ENCODE measurements at regions not wholly inside any gene's neighbourhood (a gene's known extent, or its start where the extent isn't known, plus 50 kb on each side); places are given as distances from the start of the nearest gene placed in this dataset.

- DNase-seq (ENCODE audit: low spot score), result peak; percentile 22
Observed at GRCh38 chr11:11789735-11790369, 51.9 kb upstream of the USP47 start.

- DNase-seq (ENCODE audit: low spot score), result no peak
Observed at GRCh38 chr11:11788063-11788710, 53.6 kb upstream of the USP47 start.

DNA sequence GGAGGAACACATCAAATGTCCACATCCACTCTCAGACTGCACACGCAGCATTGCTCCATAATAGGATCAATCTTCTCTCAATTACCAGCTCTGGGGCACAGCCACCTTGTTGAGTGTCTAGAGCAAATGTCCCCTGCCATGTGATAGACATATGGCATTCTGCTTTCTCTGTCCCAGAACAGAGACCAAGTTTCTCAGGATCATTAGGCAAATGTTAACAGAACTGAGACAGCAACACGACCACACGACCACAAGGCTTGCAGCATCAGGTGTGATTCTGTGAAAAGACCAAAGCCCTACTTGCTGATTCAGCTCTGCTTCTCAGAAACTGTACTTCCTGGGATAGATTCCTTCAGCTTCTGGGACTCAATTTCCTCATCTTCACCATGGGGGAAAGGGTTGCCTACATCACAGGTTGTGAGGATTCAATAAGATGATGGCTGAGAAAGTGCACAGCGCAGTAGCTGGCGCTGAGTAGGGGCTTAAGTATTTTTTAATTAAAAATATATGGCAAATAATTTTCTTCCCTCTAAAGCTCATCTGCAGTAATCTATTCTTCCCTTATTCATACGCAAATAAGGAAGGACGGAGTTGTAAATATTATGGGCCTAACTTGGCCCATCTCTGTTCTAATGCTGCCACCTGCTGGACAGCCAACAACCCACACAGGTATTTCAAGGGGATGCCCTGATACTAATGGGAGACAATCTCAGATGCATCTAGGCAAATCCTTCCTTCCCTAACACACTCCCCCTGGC lies 54.3 kb upstream of the USP47 start:
- DNase-seq (ENCODE audit: low spot score), result peak; percentile 69

- peak; percentile 50 for DNase-seq (ENCODE audit: low spot score)
Observed at GRCh38 chr11:11786771-11787170, 55.0 kb upstream of the USP47 start.

DNA sequence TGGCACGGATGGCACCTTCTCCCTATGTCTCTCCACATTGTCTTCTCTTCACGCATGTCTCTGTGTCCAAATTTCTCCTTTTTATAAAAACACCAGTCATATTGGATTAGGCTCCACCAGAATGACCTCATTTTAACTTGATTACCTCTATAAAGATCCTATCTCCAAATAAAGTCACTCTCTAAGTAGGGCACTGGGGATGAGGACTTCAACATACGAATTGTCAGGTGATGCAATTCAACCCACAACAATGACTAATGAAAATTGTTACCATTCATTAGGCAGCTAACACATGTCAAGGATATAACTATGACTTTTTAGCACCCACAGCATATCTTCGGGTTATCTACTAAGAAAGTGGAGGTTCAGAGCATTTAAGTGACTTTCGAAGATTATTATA lies 55.5 kb upstream of the USP47 start:
- DNase-seq (ENCODE audit: low spot score), result peak; percentile 20

- no peak for DNase-seq (ENCODE audit: low spot score)
Observed at GRCh38 chr11:11782532-11783110, 59.2 kb upstream of the USP47 start.

DNA sequence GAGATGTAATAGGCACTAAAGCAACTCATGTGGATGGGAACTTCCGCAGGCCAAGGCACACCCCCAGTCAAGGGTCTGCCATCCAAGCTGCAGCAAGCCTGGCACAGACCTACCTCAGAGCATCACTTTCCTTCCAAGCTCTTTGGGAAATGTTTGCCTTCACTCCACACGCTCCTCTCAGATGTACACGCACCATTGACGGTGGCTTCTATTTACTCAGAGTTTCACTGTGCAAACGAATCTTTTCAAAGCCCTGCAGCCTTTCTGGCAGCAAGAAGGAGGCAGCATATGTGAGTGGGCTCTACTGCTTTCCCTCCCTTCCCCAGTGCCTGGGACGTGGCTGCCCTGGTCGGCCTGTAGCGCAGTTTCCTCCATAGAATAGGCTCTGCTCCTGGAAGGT lies 60.9 kb upstream of the USP47 start:
- DNase-seq (ENCODE audit: low spot score), result no peak

GRCh38 chr11:11779975-11780374 lies 61.8 kb upstream of the USP47 start:
- DNase-seq (ENCODE audit: low spot score), result no peak

GRCh38 chr11:11777897-11778296 lies 63.9 kb upstream of the USP47 start:
- peak; percentile 64 for DNase-seq (ENCODE audit: low spot score)

DNA sequence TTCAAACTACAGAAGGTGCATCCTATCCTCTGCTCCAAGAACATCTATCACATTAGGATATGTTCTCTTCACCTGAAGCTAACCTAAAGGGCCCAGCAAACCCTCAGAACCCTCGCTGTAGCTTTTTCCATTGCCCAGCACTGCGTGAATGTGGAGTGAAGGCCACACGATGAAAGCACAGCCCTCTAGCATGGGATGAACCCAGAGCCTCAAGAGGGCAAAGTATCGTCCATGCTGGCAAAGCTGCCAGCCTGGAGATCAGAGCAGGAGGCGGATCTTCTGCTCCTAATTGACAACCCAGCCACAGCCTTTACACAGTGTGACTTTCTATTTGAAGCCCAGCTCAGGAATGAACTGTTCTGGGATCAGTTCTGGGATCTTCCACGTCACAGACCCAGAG lies 65.1 kb upstream of the USP47 start:
- no peak for DNase-seq (ENCODE audit: low spot score)

DNA sequence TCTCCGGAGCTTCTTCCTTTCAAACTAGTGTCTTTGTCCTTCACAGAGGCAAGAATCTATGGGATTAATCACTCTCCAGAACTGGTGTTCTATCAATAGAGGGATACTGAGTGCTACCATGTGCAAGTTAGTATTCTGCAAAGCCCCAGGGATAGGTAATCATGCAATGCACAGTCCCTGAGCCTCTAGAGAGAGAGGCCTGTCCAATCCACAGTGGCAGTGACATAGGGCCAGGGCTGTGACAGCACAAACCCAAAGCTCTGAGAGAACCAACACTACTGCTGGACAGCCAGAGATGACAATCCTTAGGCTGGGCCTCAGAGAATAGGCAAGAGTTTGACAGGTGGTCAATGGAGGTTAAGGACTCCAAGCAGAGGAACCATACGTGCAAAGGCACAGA lies 66.8 kb upstream of the USP47 start:
- no peak for DNase-seq (ENCODE audit: low spot score)

GRCh38 chr11:11772865-11773515 lies 68.8 kb upstream of the USP47 start:
- DNase-seq (ENCODE audit: low spot score), result no peak

GRCh38 chr11:11770921-11771486 lies 70.8 kb upstream of the USP47 start:
- DNase-seq (ENCODE audit: low spot score), result no peak

GRCh38 chr11:11770296-11770695 lies 71.5 kb upstream of the USP47 start:
- no peak for DNase-seq (ENCODE audit: low spot score)

- no peak for DNase-seq (ENCODE audit: low spot score)
Observed at GRCh38 chr11:11769782-11770181, 72.0 kb upstream of the USP47 start.

- no peak for DNase-seq (ENCODE audit: low spot score)
Observed at GRCh38 chr11:11769362-11769761, 72.4 kb upstream of the USP47 start.

DNA sequence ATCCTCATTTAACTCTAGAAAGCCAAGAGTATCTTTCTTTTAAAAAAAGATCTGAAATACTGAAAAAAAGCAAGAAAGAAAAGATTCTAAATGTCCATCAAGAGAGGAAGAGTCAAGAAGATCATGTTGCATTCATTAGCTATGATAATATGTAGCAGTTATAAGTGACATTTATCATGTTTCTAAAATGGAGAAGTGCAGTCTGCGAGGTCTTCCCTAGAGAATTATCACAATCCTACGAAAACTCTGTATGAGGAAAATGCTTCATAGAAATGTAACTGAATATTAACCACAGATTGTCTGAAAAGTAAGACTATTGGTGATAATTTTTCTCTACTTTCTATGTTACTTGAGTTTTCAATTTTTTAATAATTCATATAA lies 77.4 kb upstream of the USP47 start:
- no peak for DNase-seq (ENCODE audit: low spot score)

DNA sequence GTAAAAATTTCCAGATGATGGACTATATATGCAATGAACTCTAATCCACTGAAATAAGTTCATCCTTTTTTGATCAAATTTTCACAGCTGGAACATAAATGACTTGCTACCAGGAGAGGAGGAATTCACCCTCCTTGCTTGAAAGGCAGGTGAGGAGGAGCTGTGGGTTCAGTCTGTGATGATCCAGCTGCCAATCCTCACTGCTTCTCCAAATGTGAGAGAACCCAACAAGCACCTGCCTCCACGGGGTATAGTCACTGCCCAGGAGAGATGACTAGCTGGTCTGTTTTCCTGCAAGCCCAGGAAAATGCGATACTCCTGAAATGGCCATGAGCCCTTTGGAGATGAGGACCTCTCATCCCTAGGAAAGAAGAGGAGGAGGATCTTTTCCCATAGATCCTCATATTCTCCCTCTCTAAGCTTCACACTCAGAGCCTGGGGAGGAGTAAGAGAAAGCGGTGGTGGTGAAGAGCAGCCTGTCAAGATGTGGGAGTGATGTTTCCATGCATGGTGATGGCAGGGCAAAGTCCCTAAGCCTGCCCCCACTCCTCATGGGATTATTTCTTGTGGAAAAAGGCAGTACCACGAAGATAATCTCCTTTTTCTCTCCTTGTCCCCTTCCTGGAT lies 77.9 kb upstream of the USP47 start:
- no peak for DNase-seq (ENCODE audit: low spot score)

DNA sequence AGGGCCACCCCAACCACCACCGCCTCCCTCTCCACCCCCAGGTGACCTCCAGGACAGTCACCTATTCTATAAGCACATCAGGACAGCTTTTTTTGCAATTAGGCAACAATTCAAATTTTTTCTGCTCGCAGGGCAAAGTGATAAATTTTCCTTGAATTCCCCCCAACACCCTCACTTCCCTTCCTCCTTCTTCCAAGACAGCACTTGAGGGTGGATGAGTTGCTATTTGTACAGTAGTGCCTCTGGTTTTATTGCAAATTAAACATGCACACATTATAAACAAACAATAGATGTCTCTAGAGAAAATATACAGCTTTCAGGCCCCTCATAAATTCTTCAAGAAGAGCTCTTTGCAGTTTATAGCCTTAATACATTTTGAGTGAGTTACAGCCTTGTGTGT lies 80.9 kb upstream of the USP47 start:
- no peak for DNase-seq (ENCODE audit: low spot score)

DNA sequence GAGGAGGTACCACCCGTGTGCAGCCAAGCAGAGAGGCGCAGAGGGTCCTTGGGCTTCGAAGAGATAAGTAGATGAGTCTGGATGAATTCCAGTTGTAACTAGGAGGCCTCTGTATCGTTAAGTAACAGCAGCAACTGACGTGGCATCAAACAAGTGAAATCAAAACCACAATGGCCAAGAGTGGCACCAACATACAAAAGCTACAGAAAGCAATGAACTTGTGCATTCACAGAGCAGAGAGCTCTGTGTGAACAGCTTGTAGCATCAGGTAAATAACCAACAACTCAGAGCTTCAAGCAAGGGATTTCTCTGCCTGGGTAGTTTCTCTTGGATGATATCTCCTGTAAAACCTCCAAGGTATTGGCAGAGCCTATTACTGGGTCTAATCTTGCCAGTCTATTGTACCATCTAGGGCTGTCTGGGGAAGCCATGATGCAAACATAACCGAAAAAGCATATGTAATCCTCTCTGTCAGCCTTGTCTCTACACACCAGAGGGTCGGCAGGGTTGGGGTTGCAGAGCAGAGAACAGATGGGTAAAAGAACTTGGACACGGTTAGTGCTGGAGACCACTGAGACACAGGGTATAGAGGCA lies 83.1 kb upstream of the USP47 start:
- DNase-seq (ENCODE audit: low spot score), result no peak

- no peak for DNase-seq (ENCODE audit: low spot score)
Observed at GRCh38 chr11:11757909-11758308, 83.9 kb upstream of the USP47 start.
